K562 (cell line): ENCODE measurements at regions not wholly inside any gene's neighbourhood (a gene's known extent, or its start where the extent isn't known, plus 50 kb on each side); places are given as distances from the start of the nearest gene placed in this dataset.

Experiments
- CBX3 ChIP-seq, 2 experiments: IDR thresholded peaks; 1 replicate in 1 of 2; 2 replicates in 1 of 2; pipeline ENCODE4 v1.6.1; 2012; ENCODE audit warnings: inconsistent platforms in 2 of 2, low read length in 2 of 2, borderline replicate concordance in 1 of 2, control low read depth in 1 of 2
- CHD4 ChIP-seq: fragments of 200-600 bp; sonication (generic); IDR thresholded peaks from 3 replicates; pipeline ENCODE4 v1.6.1; 2012; ENCODE audit warnings: low read depth, mild to moderate bottlenecking, mixed read lengths, low read length, inconsistent platforms; ENCODE audit not compliant: insufficient read depth, insufficient replicate concordance, poor library complexity, severe bottlenecking
- GATAD2B ChIP-seq: fragments of 450-650 bp; IDR thresholded peaks from 2 replicates; pipeline ENCODE4 v1.6.1; 2017; ENCODE audit warnings: mild to moderate bottlenecking, borderline replicate concordance
- MAZ ChIP-seq, 2 experiments: fragments of 450-650 bp in 1 of 2; sonication (generic) in 1 of 2; formaldehyde crosslinking; IDR thresholded peaks in 1 of 2; conservative IDR thresholded peaks in 1 of 2; 2 replicates each; pipeline versions ENCODE4 v1.4.0 to v1.5.0; 2020; ENCODE audit warnings: mild to moderate bottlenecking in 1 of 2, missing genetic modification reagents in 1 of 2
- SMARCA4 ChIP-seq: fragments of 450-650 bp; IDR thresholded peaks from 2 replicates; pipeline ENCODE4 v1.6.1; 2016
- ZNF274 ChIP-seq: IDR thresholded peaks from 2 replicates; pipeline ENCODE4 v1.6.1; 2011; ENCODE audit warnings: low read depth, mild to moderate bottlenecking, low read length, moderate library complexity, borderline replicate concordance
- TF ChIP-seq, protein P1 (sequence below): fragments of 450-650 bp; IDR thresholded peaks from 2 replicates; pipeline ENCODE4 v1.7.1; 2018; ENCODE audit warnings: mild to moderate bottlenecking, low read depth; ENCODE audit not compliant: partially characterized antibody
- TF ChIP-seq, protein P2 (sequence below): fragments of 250-450 bp; sonication (Bioruptor Pico); IDR thresholded peaks from 2 replicates; pipeline ENCODE4 v1.4.0; 2020; ENCODE audit warnings: mild to moderate bottlenecking
- TF ChIP-seq, protein P3 (sequence below), 3 experiments: IDR thresholded peaks in 2 of 3; conservative IDR thresholded peaks in 1 of 3; 2 replicates each; pipeline ENCODE4 v1.5.1; 2011 to 2012; ENCODE audit warnings: low read length in 3 of 3, mild to moderate bottlenecking in 3 of 3, control low read depth in 2 of 3, improper control_type of control experiment in 1 of 3, inconsistent platforms in 1 of 3, low read depth in 1 of 3, mixed read lengths in 1 of 3, moderate library complexity in 1 of 3; ENCODE audit not compliant: insufficient read depth in 2 of 3

DNA sequence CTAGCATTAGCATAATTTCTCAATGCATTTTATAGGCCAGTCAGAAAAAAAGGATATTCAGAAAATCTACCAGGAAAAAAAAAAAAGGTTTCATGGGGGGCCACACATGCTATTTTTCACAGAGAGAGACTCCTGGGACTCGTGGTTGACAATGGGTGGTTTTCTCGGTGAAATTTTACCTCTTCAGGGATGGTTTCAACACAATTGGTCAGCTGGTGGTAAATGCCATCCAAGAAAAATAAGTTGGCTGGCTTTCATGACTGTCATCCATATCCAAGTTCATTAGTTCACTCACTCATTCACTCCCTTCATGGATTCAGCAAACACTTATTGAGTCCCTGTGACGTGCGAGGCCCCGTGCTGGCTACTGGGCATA lies 217.3 kb downstream of the SHQ1 start:
- TF ChIP-seq, protein P1, sequence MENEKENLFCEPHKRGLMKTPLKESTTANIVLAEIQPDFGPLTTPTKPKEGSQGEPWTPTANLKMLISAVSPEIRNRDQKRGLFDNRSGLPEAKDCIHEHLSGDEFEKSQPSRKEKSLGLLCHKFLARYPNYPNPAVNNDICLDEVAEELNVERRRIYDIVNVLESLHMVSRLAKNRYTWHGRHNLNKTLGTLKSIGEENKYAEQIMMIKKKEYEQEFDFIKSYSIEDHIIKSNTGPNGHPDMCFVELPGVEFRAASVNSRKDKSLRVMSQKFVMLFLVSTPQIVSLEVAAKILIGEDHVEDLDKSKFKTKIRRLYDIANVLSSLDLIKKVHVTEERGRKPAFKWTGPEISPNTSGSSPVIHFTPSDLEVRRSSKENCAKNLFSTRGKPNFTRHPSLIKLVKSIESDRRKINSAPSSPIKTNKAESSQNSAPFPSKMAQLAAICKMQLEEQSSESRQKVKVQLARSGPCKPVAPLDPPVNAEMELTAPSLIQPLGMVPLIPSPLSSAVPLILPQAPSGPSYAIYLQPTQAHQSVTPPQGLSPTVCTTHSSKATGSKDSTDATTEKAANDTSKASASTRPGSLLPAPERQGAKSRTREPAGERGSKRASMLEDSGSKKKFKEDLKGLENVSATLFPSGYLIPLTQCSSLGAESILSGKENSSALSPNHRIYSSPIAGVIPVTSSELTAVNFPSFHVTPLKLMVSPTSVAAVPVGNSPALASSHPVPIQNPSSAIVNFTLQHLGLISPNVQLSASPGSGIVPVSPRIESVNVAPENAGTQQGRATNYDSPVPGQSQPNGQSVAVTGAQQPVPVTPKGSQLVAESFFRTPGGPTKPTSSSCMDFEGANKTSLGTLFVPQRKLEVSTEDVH, result no peak
- TF ChIP-seq, protein P2, sequence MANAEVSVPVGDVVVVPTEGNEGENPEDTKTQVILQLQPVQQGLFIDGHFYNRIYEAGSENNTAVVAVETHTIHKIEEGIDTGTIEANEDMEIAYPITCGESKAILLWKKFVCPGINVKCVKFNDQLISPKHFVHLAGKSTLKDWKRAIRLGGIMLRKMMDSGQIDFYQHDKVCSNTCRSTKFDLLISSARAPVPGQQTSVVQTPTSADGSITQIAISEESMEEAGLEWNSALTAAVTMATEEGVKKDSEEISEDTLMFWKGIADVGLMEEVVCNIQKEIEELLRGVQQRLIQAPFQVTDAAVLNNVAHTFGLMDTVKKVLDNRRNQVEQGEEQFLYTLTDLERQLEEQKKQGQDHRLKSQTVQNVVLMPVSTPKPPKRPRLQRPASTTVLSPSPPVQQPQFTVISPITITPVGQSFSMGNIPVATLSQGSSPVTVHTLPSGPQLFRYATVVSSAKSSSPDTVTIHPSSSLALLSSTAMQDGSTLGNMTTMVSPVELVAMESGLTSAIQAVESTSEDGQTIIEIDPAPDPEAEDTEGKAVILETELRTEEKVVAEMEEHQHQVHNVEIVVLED (CRISPR knock-in tag), result no peak
- TF ChIP-seq GATAD2B (no peak), CBX3 (IDR thresholded peaks at IDR 0.05; ENCODE audit: borderline replicate concordance in 1 of 2, low read length in 2 of 2) (no peak), SMARCA4 (no peak), ZNF274 (no peak), CHD4 (no peak), MAZ (CRISPR knock-in tag; conservative IDR thresholded peaks at IDR 0.05 in 1 of 2, IDR thresholded peaks at IDR 0.05 in 1 of 2) (no peak)
- TF ChIP-seq, protein P3, sequence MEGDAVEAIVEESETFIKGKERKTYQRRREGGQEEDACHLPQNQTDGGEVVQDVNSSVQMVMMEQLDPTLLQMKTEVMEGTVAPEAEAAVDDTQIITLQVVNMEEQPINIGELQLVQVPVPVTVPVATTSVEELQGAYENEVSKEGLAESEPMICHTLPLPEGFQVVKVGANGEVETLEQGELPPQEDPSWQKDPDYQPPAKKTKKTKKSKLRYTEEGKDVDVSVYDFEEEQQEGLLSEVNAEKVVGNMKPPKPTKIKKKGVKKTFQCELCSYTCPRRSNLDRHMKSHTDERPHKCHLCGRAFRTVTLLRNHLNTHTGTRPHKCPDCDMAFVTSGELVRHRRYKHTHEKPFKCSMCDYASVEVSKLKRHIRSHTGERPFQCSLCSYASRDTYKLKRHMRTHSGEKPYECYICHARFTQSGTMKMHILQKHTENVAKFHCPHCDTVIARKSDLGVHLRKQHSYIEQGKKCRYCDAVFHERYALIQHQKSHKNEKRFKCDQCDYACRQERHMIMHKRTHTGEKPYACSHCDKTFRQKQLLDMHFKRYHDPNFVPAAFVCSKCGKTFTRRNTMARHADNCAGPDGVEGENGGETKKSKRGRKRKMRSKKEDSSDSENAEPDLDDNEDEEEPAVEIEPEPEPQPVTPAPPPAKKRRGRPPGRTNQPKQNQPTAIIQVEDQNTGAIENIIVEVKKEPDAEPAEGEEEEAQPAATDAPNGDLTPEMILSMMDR (IDR thresholded peaks at IDR 0.05 in 2 of 3, conservative IDR thresholded peaks at IDR 0.05 in 1 of 3; ENCODE audit: insufficient read depth in 2 of 3, low read depth in 1 of 3, low read length in 3 of 3), result no peak
